SK-N-SH (cell line): ENCODE measurements at regions not wholly inside any gene's neighbourhood (a gene's known extent, or its start where the extent isn't known, plus 50 kb on each side); places are given as distances from the start of the nearest gene placed in this dataset.

Experiments used
- RAD21 ChIP-seq: IDR thresholded peaks from 2 replicates; pipeline ENCODE4 v1.6.1; 2012; ENCODE audit warnings: mild to moderate bottlenecking, low read length
- TF ChIP-seq, protein P1 (sequence below): fragments of 200-600 bp; sonication (generic); IDR thresholded peaks from 2 replicates; pipeline ENCODE4 v1.6.1; 2017; ENCODE audit warnings: antibody characterized with exemption, mild to moderate bottlenecking, moderate library complexity

DNA sequence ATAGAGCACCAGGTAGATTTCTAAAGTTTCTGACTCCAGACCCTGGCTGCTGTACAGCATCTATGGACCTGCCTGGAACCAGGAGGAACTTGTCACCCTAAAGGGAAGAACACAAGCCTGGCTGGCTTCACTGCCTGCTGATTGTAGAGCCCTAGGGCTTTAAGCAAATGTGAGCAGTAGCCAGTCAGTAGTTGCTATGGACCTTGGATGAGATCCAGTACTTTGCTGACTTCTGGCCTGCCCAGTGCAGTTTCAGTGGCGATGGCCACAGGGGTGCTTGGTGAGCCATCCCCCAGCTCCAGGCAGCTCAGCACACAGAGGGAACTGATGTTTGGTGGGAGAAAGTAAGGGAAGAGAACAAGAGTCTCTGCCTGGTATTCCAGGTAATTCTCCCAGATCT is 68.4 kb downstream of the ATP6V1G3 start:
- no peak for TF ChIP-seq RAD21
- TF ChIP-seq, protein P1, sequence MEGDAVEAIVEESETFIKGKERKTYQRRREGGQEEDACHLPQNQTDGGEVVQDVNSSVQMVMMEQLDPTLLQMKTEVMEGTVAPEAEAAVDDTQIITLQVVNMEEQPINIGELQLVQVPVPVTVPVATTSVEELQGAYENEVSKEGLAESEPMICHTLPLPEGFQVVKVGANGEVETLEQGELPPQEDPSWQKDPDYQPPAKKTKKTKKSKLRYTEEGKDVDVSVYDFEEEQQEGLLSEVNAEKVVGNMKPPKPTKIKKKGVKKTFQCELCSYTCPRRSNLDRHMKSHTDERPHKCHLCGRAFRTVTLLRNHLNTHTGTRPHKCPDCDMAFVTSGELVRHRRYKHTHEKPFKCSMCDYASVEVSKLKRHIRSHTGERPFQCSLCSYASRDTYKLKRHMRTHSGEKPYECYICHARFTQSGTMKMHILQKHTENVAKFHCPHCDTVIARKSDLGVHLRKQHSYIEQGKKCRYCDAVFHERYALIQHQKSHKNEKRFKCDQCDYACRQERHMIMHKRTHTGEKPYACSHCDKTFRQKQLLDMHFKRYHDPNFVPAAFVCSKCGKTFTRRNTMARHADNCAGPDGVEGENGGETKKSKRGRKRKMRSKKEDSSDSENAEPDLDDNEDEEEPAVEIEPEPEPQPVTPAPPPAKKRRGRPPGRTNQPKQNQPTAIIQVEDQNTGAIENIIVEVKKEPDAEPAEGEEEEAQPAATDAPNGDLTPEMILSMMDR = no peak
